ENCODE measurements at regions not wholly inside any gene's neighbourhood (a gene's known extent, or its start where the extent isn't known, plus 50 kb on each side); places are given as distances from the start of the nearest gene placed in this dataset.
A peak's percentile ranks its signal among the peaks of the same experiment; 100 is the strongest.

- peak overlapping the region in 3 of 5 donors; percentile 56 to 81 (median 70) for H3K27ac ChIP-seq
Measured at GRCh38 chr4:128636906-128637305, 172.6 kb upstream of the JADE1 start.

DNA sequence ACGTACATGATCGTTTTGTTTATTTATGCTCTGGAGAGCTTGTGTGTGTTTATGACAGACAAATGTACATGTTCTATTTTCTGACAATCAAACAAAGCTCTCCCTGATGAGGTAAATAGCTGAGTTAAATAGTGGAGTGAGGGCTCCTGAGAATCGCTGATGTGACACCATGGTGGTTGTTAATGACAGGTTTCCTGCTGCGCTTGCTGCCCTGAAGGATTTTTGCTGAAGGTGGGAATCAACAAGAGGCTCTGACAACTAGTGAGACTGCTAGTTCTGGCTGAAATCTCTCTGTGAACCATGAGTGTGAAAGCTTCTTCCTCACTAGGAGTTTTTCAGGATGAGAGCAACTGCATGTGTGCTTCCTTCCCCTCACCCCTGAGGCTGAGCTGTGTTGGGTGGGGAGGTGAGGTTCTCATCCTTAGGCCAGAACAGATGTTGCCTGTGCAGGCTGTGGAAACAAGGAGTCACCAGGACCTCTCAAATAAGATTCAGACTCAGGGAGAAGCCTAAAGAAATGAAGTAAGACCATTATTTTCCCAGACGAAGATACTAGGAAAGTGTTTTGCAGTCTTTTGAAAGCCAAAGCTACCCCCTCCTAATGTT, 173.4 kb upstream of the JADE1 start:
- peak in 1 of 2 donors; percentile 34 for DNase-seq
- H3K36me3 ChIP-seq = no peaks in the 10 kb centered on the region
- no peak for TF ChIP-seq POLR2AphosphoS5 (IDR thresholded peaks at IDR 0.05)
- TF ChIP-seq, protein P1, sequence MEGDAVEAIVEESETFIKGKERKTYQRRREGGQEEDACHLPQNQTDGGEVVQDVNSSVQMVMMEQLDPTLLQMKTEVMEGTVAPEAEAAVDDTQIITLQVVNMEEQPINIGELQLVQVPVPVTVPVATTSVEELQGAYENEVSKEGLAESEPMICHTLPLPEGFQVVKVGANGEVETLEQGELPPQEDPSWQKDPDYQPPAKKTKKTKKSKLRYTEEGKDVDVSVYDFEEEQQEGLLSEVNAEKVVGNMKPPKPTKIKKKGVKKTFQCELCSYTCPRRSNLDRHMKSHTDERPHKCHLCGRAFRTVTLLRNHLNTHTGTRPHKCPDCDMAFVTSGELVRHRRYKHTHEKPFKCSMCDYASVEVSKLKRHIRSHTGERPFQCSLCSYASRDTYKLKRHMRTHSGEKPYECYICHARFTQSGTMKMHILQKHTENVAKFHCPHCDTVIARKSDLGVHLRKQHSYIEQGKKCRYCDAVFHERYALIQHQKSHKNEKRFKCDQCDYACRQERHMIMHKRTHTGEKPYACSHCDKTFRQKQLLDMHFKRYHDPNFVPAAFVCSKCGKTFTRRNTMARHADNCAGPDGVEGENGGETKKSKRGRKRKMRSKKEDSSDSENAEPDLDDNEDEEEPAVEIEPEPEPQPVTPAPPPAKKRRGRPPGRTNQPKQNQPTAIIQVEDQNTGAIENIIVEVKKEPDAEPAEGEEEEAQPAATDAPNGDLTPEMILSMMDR (IDR thresholded peaks at IDR 0.05) = no peak
- no peak for TF ChIP-seq POLR2A (IDR thresholded peaks at IDR 0.05)
- no peak for TF ChIP-seq EP300 (IDR thresholded peaks at IDR 0.05)
- no peak overlapping the region for H3K4me3 ChIP-seq
- peak overlapping the region; percentile 56 to 81 (median 73) for H3K27ac ChIP-seq
- no peaks in the 10 kb centered on the region for H3K9me3 ChIP-seq
- H3K4me1 ChIP-seq = peaks cover 8 to 51% (median 24%) of the 10 kb centered on the region in 4 donors
- WGBS, 5 donors = 38 to 50% (median 42%) methylated on average over 5 of the region's 5 CpGs
- intact Hi-C loops (cut with DNase I; ENCODE audit: low total_unique reads) = no loop called here
- H3K27me3 ChIP-seq = no peaks in the 10 kb centered on the region

More at GRCh38 chr4:128636906-128637305, 172.6 kb upstream of the JADE1 start:
- H3K27me3 ChIP-seq = no peaks in the 10 kb centered on the region
- H3K4me3 ChIP-seq = no peak overlapping the region
- TF ChIP-seq, protein P1 (IDR thresholded peaks at IDR 0.05) = no peak
- TF ChIP-seq POLR2A (IDR thresholded peaks at IDR 0.05) (no peak), EP300 (IDR thresholded peaks at IDR 0.05) (no peak), POLR2AphosphoS5 (IDR thresholded peaks at IDR 0.05) (no peak)
- WGBS, 5 donors = 90 to 97% (median 94%) methylated on average over 2 of the region's 2 CpGs
- no peak for DNase-seq
- H3K9me3 ChIP-seq = no peaks in the 10 kb centered on the region
- intact Hi-C loops (cut with DNase I; ENCODE audit: low total_unique reads) = no loop called here
- peaks cover 8 to 45% (median 22%) of the 10 kb centered on the region in 4 donors for H3K4me1 ChIP-seq
- H3K36me3 ChIP-seq = no peaks in the 10 kb centered on the region

DNA sequence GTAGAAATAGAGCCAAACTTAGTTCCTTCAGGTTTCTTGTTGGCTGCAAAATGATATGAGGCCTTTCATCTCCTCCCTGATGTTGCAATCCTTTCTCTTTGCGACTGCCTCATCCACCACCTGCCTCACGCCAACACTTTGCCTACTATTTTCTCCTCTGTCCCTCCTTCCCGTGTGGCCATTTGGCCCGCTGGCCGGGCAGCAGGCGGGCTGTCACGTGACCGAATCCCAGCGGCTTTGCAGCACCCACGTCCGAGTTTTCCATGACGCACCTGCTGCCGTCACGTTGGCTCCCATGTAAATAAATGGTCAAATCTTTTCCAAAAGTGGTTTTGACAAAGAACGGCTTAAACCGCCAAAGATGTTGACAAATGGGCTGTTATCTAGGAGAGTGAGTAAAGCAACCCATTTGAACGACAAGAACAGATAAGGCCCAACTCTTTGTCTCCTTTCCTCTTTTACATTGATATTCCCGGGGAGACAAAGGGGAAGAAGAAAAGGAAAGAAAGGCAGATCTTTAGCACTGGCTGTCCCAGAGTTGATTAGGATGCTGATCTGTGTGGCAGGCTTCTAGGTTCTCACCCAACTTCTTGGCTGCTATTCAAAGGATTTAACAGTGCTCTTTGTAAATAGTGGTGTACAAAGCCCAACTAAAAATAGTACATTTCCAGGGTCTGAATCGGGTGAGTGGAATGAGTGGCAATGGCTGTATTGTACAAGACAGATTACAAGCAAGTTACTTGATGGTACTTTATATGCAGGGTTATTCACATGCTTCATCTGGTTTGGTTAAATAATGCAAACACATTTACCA, 174.2 kb upstream of the JADE1 start:
- H3K36me3 ChIP-seq = no peaks in the 10 kb centered on the region
- no peaks in the 10 kb centered on the region for H3K27me3 ChIP-seq
- peak; percentile 93 to 97 for DNase-seq
- intact Hi-C loops (cut with DNase I; ENCODE audit: low total_unique reads) = no loop called here
- no peaks in the 10 kb centered on the region for H3K9me3 ChIP-seq
- peak overlapping the region; percentile 56 to 81 (median 73) for H3K27ac ChIP-seq
- no peak overlapping the region for H3K4me3 ChIP-seq
- 27 to 54% (median 30%) methylated on average over 19 of the region's 19 CpGs for WGBS, 5 donors
- TF ChIP-seq, protein P1 (IDR thresholded peaks at IDR 0.05) = no peak
- peak in 1 of 4 donors; percentile 22 for TF ChIP-seq POLR2A (IDR thresholded peaks at IDR 0.05)
- TF ChIP-seq POLR2AphosphoS5 (IDR thresholded peaks at IDR 0.05) = peak; percentile 78 to 88 (median 81)
- peak; percentile 92 for TF ChIP-seq EP300 (IDR thresholded peaks at IDR 0.05)
- peaks cover 8 to 58% (median 28%) of the 10 kb centered on the region in 4 donors for H3K4me1 ChIP-seq

DNA sequence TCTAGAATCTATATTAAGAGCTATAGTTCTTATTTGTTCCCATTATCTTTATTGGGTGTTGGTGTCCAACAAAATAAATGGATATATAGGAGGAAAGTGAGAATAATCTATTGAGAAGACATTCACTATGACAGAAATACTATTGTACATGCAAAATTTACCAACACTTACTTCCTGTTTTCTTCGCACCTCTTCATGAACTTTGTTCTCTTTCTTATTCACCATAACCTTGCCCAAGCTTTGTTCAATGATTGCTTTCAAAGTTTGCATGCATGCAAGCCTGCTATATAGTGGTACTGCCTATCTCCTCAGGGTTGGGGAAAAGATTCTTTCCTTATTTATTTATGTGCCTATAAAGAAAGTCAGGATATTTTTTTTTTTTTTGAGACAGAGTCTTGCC, 176.4 kb upstream of the JADE1 start:
- no peak overlapping the region for H3K4me3 ChIP-seq
- H3K4me1 ChIP-seq = peaks cover 8 to 59% (median 32%) of the 10 kb centered on the region in 4 donors
- intact Hi-C loops (cut with DNase I; ENCODE audit: low total_unique reads) = no loop called here
- no peaks in the 10 kb centered on the region for H3K27me3 ChIP-seq
- H3K36me3 ChIP-seq = no peaks in the 10 kb centered on the region
- TF ChIP-seq POLR2A (IDR thresholded peaks at IDR 0.05) (no peak), POLR2AphosphoS5 (IDR thresholded peaks at IDR 0.05) (peak in 1 of 3 donors; percentile 40)
- DNase-seq = peak in 1 of 2 donors; percentile 41
- H3K27ac ChIP-seq = peak overlapping the region; percentile 26 to 81 (median 68)
- H3K9me3 ChIP-seq = no peaks in the 10 kb centered on the region
- 37 to 64% (median 50%) methylated on average over 1 of the region's 1 CpG for WGBS, 5 donors
